ENCODE measurements at regions not wholly inside any gene's neighbourhood (a gene's known extent, or its start where the extent isn't known, plus 50 kb on each side); places are given as distances from the start of the nearest gene placed in this dataset.

GRCh38 chr15:47609693-47610092 is 107.6 kb upstream of the SEMA6D start:
- Histone ChIP-seq H2BK5ac (ENCODE audit: insufficient read length, low read length) (no peak overlapping the region), H3K79me1 (ENCODE audit: insufficient read depth, low read depth, low read length, poor library complexity, severe bottlenecking) (no peaks in the 10 kb centered on the region), H3K4ac (ENCODE audit: low read depth, low read length) (no peak overlapping the region), H4K5ac (ENCODE audit: insufficient read length, low read depth, low read length) (no peak overlapping the region), H2BK20ac (ENCODE audit: low read depth, low read length, poor library complexity, severe bottlenecking) (no peak overlapping the region), H3K79me2 (ENCODE audit: insufficient read depth, low read length) (no peaks in the 10 kb centered on the region), H3K56ac (ENCODE audit: insufficient read length, low read depth, low read length) (no peak overlapping the region), H2AFZ (ENCODE audit: low read length) (no peak overlapping the region), H4K8ac (replicated peaks; ENCODE audit: insufficient read length, low read depth, low read length) (no peak overlapping the region), H3K14ac (ENCODE audit: insufficient read depth, low read length) (no peak overlapping the region), H3K9ac (ENCODE audit: extremely low read depth, insufficient read length, low read length) (no peak overlapping the region), H2BK12ac (ENCODE audit: insufficient read length, low read depth, low read length) (no peak overlapping the region), H2AK5ac (ENCODE audit: insufficient read length, low read length) (no peak overlapping the region), H3K23ac (ENCODE audit: insufficient read length, low read depth, low read length) (no peak overlapping the region), H3K27me3 (ENCODE audit: insufficient read depth, low read length) (no peaks in the 10 kb centered on the region), H2BK120ac (ENCODE audit: low read depth, low read length, poor library complexity, severe bottlenecking) (no peak overlapping the region), H2BK15ac (ENCODE audit: low read depth, low read length) (no peak overlapping the region), H4K91ac (ENCODE audit: insufficient read length, low read depth, low read length) (no peak overlapping the region), H3K18ac (ENCODE audit: insufficient read length, low read depth, low read length) (no peak overlapping the region), H4K20me1 (ENCODE audit: control insufficient read depth, insufficient read depth, insufficient read length) (no peaks in the 10 kb centered on the region), H3K27ac (ENCODE audit: insufficient read length, low read depth, low read length) (no peak overlapping the region), H3T11ph (ENCODE audit: low read length) (no peak overlapping the region), H3K23me2 (ENCODE audit: insufficient read length, low read depth, low read length, poor library complexity, severe bottlenecking) (no peaks in the 10 kb centered on the region), H3K4me2 (ENCODE audit: insufficient read depth, insufficient read length, low read length) (no peak overlapping the region), H3K9me3 (ENCODE audit: control insufficient read depth, low read depth, low read length) (no peaks in the 10 kb centered on the region), H3K4me1 (ENCODE audit: insufficient read depth, low read length) (no peaks in the 10 kb centered on the region)
- no peak overlapping the region for H3K27ac Mint-ChIP-seq
- WGBS (ENCODE audit: extremely low coverage, insufficient read length, low lambda C conversion rate) = no CpG with 5 or more reads among the region's 2 CpGs
- no peak for DNase-seq
- no peak overlapping the region for H3K4me3 Mint-ChIP-seq
- H3K4me1 Mint-ChIP-seq = peaks cover 7% of the 10 kb centered on the region in 2 experiments; a peak in 3 of 4 replicates
- H3K27me3 Mint-ChIP-seq (ENCODE audit: low read depth) = no peaks in the 10 kb centered on the region; the same call in 1 of the 2 replicates
- no peaks in the 10 kb centered on the region for H3K9me3 Mint-ChIP-seq
- no peak for TF ChIP-seq CTCF (conservative IDR thresholded peaks at IDR 0.05)
- H3K36me3 Mint-ChIP-seq (ENCODE audit: insufficient read depth in 1 of 3, low read depth in 3 of 3) = no peaks in the 10 kb centered on the region

All from H9 (cell line).